Lung (tissue), 11 donors: ENCODE measurements at regions not wholly inside any gene's neighbourhood (a gene's known extent, or its start where the extent isn't known, plus 50 kb on each side); places are given as distances from the start of the nearest gene placed in this dataset.
A peak's percentile ranks its signal among the peaks of the same experiment; 100 is the strongest.

Experiments
- ATAC-seq: fragments of 200-7000 bp; cut with Tn5 transposase; one replicate; pipeline ENCODE4 v1.9.1; 2020; ENCODE audit warnings: moderate number of reproducible peaks; ENCODE audit not compliant: insufficient read depth, low FRiP score
- DNase-seq, 3 donors: peaks; one replicate each; pipeline ENCODE4 v3.0.0-alpha.2; 2013 to 2017
- H3K27ac ChIP-seq, 2 donors: one replicate each; pipeline ENCODE4 v1.5.1; 2013; ENCODE audit warnings: mild to moderate bottlenecking in 2 of 2, moderate library complexity in 2 of 2, control low read depth in 1 of 2, inconsistent platforms in 1 of 2, low read depth in 1 of 2, low read length in 1 of 2
- H3K27me3 ChIP-seq, 3 donors: one replicate each; pipeline ENCODE4 v1.5.1; 2013; ENCODE audit warnings: low read length in 2 of 3; ENCODE audit not compliant: control insufficient read depth in 3 of 3, insufficient read depth in 3 of 3
- H3K36me3 ChIP-seq, 4 donors: one replicate each; pipeline ENCODE4 v1.5.1; 2013; ENCODE audit warnings: low read length in 4 of 4, mild to moderate bottlenecking in 1 of 4, moderate library complexity in 1 of 4; ENCODE audit not compliant: control insufficient read depth in 4 of 4, insufficient read depth in 4 of 4
- H3K4me1 ChIP-seq, 5 donors: one replicate each; pipeline ENCODE4 v1.5.1; 2013; ENCODE audit warnings: low read length in 5 of 5, mild to moderate bottlenecking in 2 of 5, moderate library complexity in 1 of 5; ENCODE audit not compliant: control insufficient read depth in 5 of 5, insufficient read depth in 5 of 5
- H3K4me3 ChIP-seq: one replicate; pipeline ENCODE4 v1.5.1; 2013; ENCODE audit warnings: mild to moderate bottlenecking, control low read depth, moderate library complexity
- H3K9ac ChIP-seq, 2 donors: one replicate each; pipeline ENCODE4 v1.5.1; 2013; ENCODE audit warnings: low read length in 2 of 2, control low read depth in 1 of 2; ENCODE audit not compliant: insufficient read depth in 1 of 2
- H3K9me3 ChIP-seq, 4 donors: one replicate each; pipeline ENCODE4 v1.5.1; 2013; ENCODE audit warnings: low read length in 3 of 4, mild to moderate bottlenecking in 1 of 4, moderate library complexity in 1 of 4; ENCODE audit not compliant: control insufficient read depth in 4 of 4, insufficient read depth in 3 of 4
- WGBS, 2 donors: extraction: QIAGEN DNeasy Blood & Tissue Kit; methylation state at CpG; one replicate each; pipeline ENCODE4 v1.1.7; 2013; 5-methylcytosine and 5-hydroxymethylcytosine counted together
- TF ChIP-seq, protein P1 (sequence below): IDR thresholded peaks from 2 replicates; pipeline ENCODE4 v1.5.1; 2012; ENCODE audit warnings: mild to moderate bottlenecking; ENCODE audit errors: control extremely low read depth, extremely low read depth
- donor health status: control.
- donor health status: control.
- donor health status: Bipolar disorder and iron deficiency.
- donor health status: healthy.
- donor health status: DM: yes; HTN: yes; CAD: no.

DNA sequence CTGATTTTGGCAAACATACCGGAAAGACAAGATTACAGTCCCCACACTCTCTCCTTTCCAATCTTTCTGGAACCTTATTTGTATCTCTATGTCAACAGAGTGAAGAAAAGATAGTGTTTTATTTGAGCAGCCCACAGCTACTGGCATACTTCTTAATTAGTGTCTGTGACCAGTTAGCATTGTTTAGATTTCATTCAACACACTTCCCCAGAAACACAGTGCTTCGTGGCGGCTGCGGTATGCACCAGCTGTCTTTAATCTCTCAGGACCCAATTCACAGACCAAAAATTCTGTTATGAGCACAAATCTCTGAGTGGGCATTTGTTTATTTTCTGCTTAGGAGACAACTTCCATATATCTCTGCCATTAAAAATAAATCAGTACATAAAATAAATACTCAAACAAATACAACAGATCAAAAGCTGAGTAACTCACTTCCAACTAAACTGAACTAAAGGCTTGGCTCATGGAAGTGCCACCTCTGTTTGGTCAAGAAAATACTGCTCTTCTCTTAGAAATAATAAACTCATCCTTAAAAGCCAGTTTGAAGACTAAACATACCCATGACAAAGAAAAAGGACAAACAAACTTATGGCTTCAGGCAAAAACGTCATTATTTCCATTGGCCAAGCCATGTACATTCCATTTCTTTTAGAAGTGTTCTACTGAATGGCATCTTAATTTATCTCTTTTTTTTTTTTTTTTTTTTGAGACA, 392.4 kb downstream of the TXNL1 start:
- ATAC-seq (no peak), DNase-seq (peak; percentile 85 to 97 (median 96))
- TF ChIP-seq, protein P1, sequence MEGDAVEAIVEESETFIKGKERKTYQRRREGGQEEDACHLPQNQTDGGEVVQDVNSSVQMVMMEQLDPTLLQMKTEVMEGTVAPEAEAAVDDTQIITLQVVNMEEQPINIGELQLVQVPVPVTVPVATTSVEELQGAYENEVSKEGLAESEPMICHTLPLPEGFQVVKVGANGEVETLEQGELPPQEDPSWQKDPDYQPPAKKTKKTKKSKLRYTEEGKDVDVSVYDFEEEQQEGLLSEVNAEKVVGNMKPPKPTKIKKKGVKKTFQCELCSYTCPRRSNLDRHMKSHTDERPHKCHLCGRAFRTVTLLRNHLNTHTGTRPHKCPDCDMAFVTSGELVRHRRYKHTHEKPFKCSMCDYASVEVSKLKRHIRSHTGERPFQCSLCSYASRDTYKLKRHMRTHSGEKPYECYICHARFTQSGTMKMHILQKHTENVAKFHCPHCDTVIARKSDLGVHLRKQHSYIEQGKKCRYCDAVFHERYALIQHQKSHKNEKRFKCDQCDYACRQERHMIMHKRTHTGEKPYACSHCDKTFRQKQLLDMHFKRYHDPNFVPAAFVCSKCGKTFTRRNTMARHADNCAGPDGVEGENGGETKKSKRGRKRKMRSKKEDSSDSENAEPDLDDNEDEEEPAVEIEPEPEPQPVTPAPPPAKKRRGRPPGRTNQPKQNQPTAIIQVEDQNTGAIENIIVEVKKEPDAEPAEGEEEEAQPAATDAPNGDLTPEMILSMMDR: no peak
- no peak overlapping the region for H3K4me3 ChIP-seq
- no peaks in the 10 kb centered on the region for H3K27me3 ChIP-seq
- H3K36me3 ChIP-seq: no peaks in the 10 kb centered on the region
- no peak overlapping the region for H3K9ac ChIP-seq
- no peaks in the 10 kb centered on the region for H3K9me3 ChIP-seq
- H3K27ac ChIP-seq: no peak overlapping the region
- peaks cover 0 to 20% (median 3%) of the 10 kb centered on the region in 5 donors for H3K4me1 ChIP-seq
- 29 to 57% methylated on average over 5 of the region's 5 CpGs for WGBS, 2 donors

DNA sequence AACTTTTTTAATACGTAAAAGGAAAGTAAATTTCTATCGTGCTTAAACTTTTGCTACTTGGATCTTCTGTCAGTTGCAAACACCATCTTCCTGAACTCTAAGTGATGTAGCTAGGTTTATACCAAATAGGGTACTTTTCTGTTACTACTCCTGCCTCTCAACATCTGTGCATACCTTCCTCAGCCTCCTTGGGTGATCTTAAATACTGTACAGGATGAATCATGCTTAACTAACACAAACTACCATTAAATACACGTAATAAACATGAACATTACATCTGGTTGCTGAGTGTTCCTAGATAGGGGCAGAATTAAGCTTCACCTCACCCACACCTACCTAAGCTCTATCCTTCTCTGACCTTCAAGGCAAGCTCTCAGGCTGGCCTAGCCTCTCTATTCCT, 398.0 kb downstream of the TXNL1 start:
- TF ChIP-seq, protein P1: no peak
- no peak overlapping the region for H3K27ac ChIP-seq
- H3K36me3 ChIP-seq: no peaks in the 10 kb centered on the region
- no peak overlapping the region for H3K4me3 ChIP-seq
- peaks cover 0 to 9% (median 0%) of the 10 kb centered on the region in 5 donors for H3K4me1 ChIP-seq
- H3K27me3 ChIP-seq: no peaks in the 10 kb centered on the region
- no peak for DNase-seq
- no peak overlapping the region for H3K9ac ChIP-seq
- ATAC-seq: no peak
- WGBS, 2 donors: 92 to 95% methylated on average over 3 of the region's 3 CpGs
- no peaks in the 10 kb centered on the region for H3K9me3 ChIP-seq

DNA sequence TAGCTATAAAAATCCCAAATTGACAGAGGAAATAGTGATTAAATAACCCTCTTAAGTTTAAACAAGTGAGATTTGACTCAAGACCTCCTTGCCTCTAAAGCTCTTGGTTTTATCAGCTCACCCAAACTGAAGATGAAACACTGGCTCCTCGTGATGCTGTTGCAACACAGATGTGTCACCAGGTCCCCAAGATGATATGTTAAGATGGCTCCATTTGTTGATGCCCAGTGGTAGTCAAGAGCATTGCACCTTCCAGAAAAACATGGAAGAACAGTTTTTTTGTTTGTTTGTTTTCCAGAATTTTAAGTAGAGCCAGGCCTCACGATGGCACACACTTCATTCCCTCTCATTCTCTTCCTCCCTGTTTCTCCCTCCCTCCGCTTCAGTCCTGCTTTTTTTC, 399.8 kb downstream of the TXNL1 start:
- DNase-seq: no peak
- no peak for ATAC-seq
- TF ChIP-seq, protein P1: no peak
- Histone ChIP-seq H3K9me3 (no peaks in the 10 kb centered on the region), H3K27ac (no peak overlapping the region), H3K27me3 (no peaks in the 10 kb centered on the region), H3K4me3 (no peak overlapping the region), H3K4me1 (peaks cover 0 to 7% (median 0%) of the 10 kb centered on the region in 5 donors), H3K36me3 (no peaks in the 10 kb centered on the region), H3K9ac (no peak overlapping the region)
- WGBS, 2 donors: 85 to 92% methylated on average over 3 of the region's 3 CpGs
